H9 (cell line): ENCODE measurements at regions not wholly inside any gene's neighbourhood (a gene's known extent, or its start where the extent isn't known, plus 50 kb on each side); places are given as distances from the start of the nearest gene placed in this dataset.

Experiments
- DNase-seq: peaks from one replicate; pipeline ENCODE4 v3.0.0-alpha.2; 2017
- H2AFZ ChIP-seq: one replicate; pipeline ENCODE4 v1.6.1; 2013; ENCODE audit warnings: mild to moderate bottlenecking, low read length, control low read depth, moderate library complexity
- H2AK5ac ChIP-seq: 2 replicates; pipeline ENCODE4 v1.6.1; 2013; ENCODE audit warnings: low read length, control low read depth, mixed read lengths; ENCODE audit not compliant: insufficient read length
- H2BK120ac ChIP-seq: one replicate; pipeline ENCODE4 v1.6.1; 2013; ENCODE audit warnings: low read depth, mild to moderate bottlenecking, low read length, control low read depth, inconsistent platforms; ENCODE audit not compliant: poor library complexity, severe bottlenecking
- H2BK12ac ChIP-seq: 2 replicates; pipeline ENCODE4 v1.6.1; 2013; ENCODE audit warnings: low read length, control low read depth, mixed read lengths, low read depth; ENCODE audit not compliant: insufficient read length
- H2BK15ac ChIP-seq: 2 replicates; pipeline ENCODE4 v1.6.1; 2013; ENCODE audit warnings: low read depth, low read length, control low read depth
- H2BK20ac ChIP-seq: one replicate; pipeline ENCODE4 v1.6.1; 2013; ENCODE audit warnings: low read depth, mild to moderate bottlenecking, low read length, control low read depth, inconsistent platforms; ENCODE audit not compliant: poor library complexity, severe bottlenecking
- H2BK5ac ChIP-seq: 2 replicates; pipeline ENCODE4 v1.6.1; 2013; ENCODE audit warnings: low read length, control low read depth, mixed read lengths; ENCODE audit not compliant: insufficient read length
- H3K14ac ChIP-seq: 2 replicates; pipeline ENCODE4 v1.6.1; 2013; ENCODE audit warnings: low read length, control low read depth; ENCODE audit not compliant: insufficient read depth
- H3K18ac ChIP-seq: 2 replicates; pipeline ENCODE4 v1.6.1; 2013; ENCODE audit warnings: low read depth, mild to moderate bottlenecking, mixed read lengths, low read length, control low read depth; ENCODE audit not compliant: insufficient read length
- H3K23ac ChIP-seq: 2 replicates; pipeline ENCODE4 v1.6.1; 2013; ENCODE audit warnings: low read length, control low read depth, mixed read lengths, low read depth; ENCODE audit not compliant: insufficient read length
- H3K23me2 ChIP-seq: 2 replicates; pipeline ENCODE4 v1.6.1; 2013; ENCODE audit warnings: low read depth, mild to moderate bottlenecking, mixed read lengths, low read length, control low read depth; ENCODE audit not compliant: insufficient read length, poor library complexity, severe bottlenecking
- H3K27ac ChIP-seq: 2 replicates; pipeline ENCODE4 v1.5.1; 2013; ENCODE audit warnings: low read length, control low read depth, mixed read lengths, low read depth; ENCODE audit not compliant: insufficient read length
- H3K27me3 ChIP-seq: 2 replicates; pipeline ENCODE4 v1.6.1; 2013; ENCODE audit warnings: low read length, control low read depth, inconsistent platforms; ENCODE audit not compliant: insufficient read depth
- H3K4ac ChIP-seq: 2 replicates; pipeline ENCODE4 v1.6.1; 2013; ENCODE audit warnings: low read depth, mild to moderate bottlenecking, control low read depth, inconsistent platforms, low read length, moderate library complexity
- H3K4me1 ChIP-seq: 2 replicates; pipeline ENCODE4 v1.6.1; 2013; ENCODE audit warnings: low read length, control low read depth, inconsistent platforms; ENCODE audit not compliant: insufficient read depth
- H3K4me2 ChIP-seq: 2 replicates; pipeline ENCODE4 v1.6.1; 2013; ENCODE audit warnings: low read length, control low read depth, mixed read lengths; ENCODE audit not compliant: insufficient read length, insufficient read depth
- H3K56ac ChIP-seq: 2 replicates; pipeline ENCODE4 v1.6.1; 2013; ENCODE audit warnings: low read depth, mild to moderate bottlenecking, mixed read lengths, low read length, control low read depth; ENCODE audit not compliant: insufficient read length
- H3K79me1 ChIP-seq: 2 replicates; pipeline ENCODE4 v1.6.1; 2013; ENCODE audit warnings: low read depth, mild to moderate bottlenecking, moderate library complexity, low read length, control low read depth, inconsistent platforms; ENCODE audit not compliant: insufficient read depth, poor library complexity, severe bottlenecking
- H3K79me2 ChIP-seq: 2 replicates; pipeline ENCODE4 v1.6.1; 2013; ENCODE audit warnings: low read length, control low read depth, inconsistent platforms; ENCODE audit not compliant: insufficient read depth
- H3K9ac ChIP-seq: 2 replicates; pipeline ENCODE4 v1.6.1; 2013; ENCODE audit warnings: low read length, control low read depth, mixed read lengths; ENCODE audit not compliant: insufficient read length; ENCODE audit errors: extremely low read depth
- H3K9me3 ChIP-seq: one replicate; pipeline ENCODE4 v1.6.1; 2013; ENCODE audit warnings: low read depth, low read length, inconsistent platforms; ENCODE audit not compliant: control insufficient read depth
- H3T11ph ChIP-seq: one replicate; pipeline ENCODE4 v1.6.1; 2013; ENCODE audit warnings: mild to moderate bottlenecking, low read length, control low read depth, inconsistent platforms
- H4K20me1 ChIP-seq: one replicate; pipeline ENCODE4 v1.6.1; 2013; ENCODE audit not compliant: control insufficient read depth, insufficient read length, insufficient read depth
- H4K5ac ChIP-seq: 2 replicates; pipeline ENCODE4 v1.6.1; 2013; ENCODE audit warnings: low read depth, mild to moderate bottlenecking, mixed read lengths, low read length, control low read depth; ENCODE audit not compliant: insufficient read length
- H4K8ac ChIP-seq: replicated peaks from 2 replicates; pipeline ENCODE4 v1.6.1; 2013; ENCODE audit warnings: low read length, control low read depth, mixed read lengths, low read depth; ENCODE audit not compliant: insufficient read length
- H4K91ac ChIP-seq: 2 replicates; pipeline ENCODE4 v1.6.1; 2013; ENCODE audit warnings: low read depth, mild to moderate bottlenecking, moderate library complexity, mixed read lengths, low read length, control low read depth; ENCODE audit not compliant: insufficient read length
- H3K27ac Mint-ChIP-seq, 3 experiments: 2 replicates in 2 of 3; 3 replicates in 1 of 3; pipeline ENCODE4 v1.8.0; 2020 to 2021; ENCODE audit warnings: mixed read lengths in 3 of 3, mild to moderate bottlenecking in 1 of 3, moderate library complexity in 1 of 3
- H3K27me3 Mint-ChIP-seq: 2 replicates; pipeline ENCODE4 v1.8.0; 2021; ENCODE audit warnings: low read depth, mild to moderate bottlenecking, moderate library complexity, mixed read lengths
- H3K36me3 Mint-ChIP-seq, 3 experiments: 2 replicates in 2 of 3; 3 replicates in 1 of 3; pipeline ENCODE4 v1.8.0; 2020 to 2021; ENCODE audit warnings: low read depth in 3 of 3, mixed read lengths in 3 of 3; ENCODE audit not compliant: insufficient read depth in 1 of 3
- H3K4me1 Mint-ChIP-seq, 2 experiments: 2 replicates each; pipeline ENCODE4 v1.8.0; 2020; ENCODE audit warnings: mixed read lengths in 2 of 2
- H3K4me3 Mint-ChIP-seq, 2 experiments: 2 replicates in 1 of 2; 3 replicates in 1 of 2; pipeline ENCODE4 v1.8.0; 2020 to 2021; ENCODE audit warnings: mild to moderate bottlenecking in 2 of 2, mixed read lengths in 2 of 2, moderate library complexity in 1 of 2
- H3K9me3 Mint-ChIP-seq, 2 experiments: 2 replicates in 1 of 2; 3 replicates in 1 of 2; pipeline ENCODE4 v1.8.0; 2020; ENCODE audit warnings: mild to moderate bottlenecking in 2 of 2, mixed read lengths in 2 of 2, moderate library complexity in 1 of 2
- WGBS: extraction: QIAGEN DNeasy Blood & Tissue Kit; methylation state at CpG from one replicate; pipeline ENCODE4 v1.1.7; 2013; ENCODE audit warnings: missing lambda C conversion rate, low lambda C conversion rate, mixed read lengths; ENCODE audit not compliant: insufficient read length; ENCODE audit errors: extremely low coverage; 5-methylcytosine and 5-hydroxymethylcytosine counted together
- TF ChIP-seq, protein P1 (sequence below): fragments of 200-600 bp; sonication (generic); conservative IDR thresholded peaks from 3 replicates; pipeline ENCODE4 v1.8.0; 2021; ENCODE audit warnings: antibody characterized with exemption, mild to moderate bottlenecking

DNA sequence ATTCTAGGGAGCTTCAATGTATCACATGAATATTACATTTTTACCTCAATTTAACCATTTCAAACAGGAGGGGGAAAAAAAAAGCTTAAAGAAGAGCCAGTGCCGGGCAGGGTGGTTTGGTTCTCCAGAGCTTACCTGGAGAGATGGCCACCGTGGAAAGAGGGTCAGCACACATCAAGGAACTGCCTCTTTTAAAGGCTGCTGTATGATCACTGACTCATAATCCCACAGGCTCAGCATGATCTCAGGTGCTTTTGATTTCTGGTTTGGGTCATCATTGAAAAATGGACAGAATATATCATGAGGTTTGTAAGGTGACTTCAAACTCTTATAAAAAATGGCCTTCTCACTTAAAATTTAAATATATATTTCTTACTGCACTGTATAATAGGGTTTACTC lies 67.5 kb upstream of the MDFIC start:
- no peak overlapping the region for H3K27ac ChIP-seq
- no peak overlapping the region for H3K4me2 ChIP-seq
- no peaks in the 10 kb centered on the region for H3K79me1 ChIP-seq
- H3K23ac ChIP-seq, result no peak overlapping the region
- H4K8ac ChIP-seq, result no peak overlapping the region
- no peak overlapping the region for H4K5ac ChIP-seq
- no peaks in the 10 kb centered on the region for H3K27me3 ChIP-seq
- Mint-ChIP-seq H3K4me3 (no peak overlapping the region), H3K27ac (no peak overlapping the region), H3K27me3 (no peaks in the 10 kb centered on the region), H3K4me1 (peaks cover 13 to 27% of the 10 kb centered on the region in 2 experiments), H3K36me3 (no peaks in the 10 kb centered on the region), H3K9me3 (no peaks in the 10 kb centered on the region)
- H3K9ac ChIP-seq, result no peak overlapping the region
- no peak overlapping the region for H2AK5ac ChIP-seq
- no peak overlapping the region for H2BK20ac ChIP-seq
- no peaks in the 10 kb centered on the region for H3K23me2 ChIP-seq
- no peak overlapping the region for H3K18ac ChIP-seq
- peaks cover 4% of the 10 kb centered on the region for H3K4me1 ChIP-seq
- WGBS, result no CpG with 5 or more reads among the region's 2 CpGs
- H2BK12ac ChIP-seq, result no peak overlapping the region
- H3K9me3 ChIP-seq, result no peaks in the 10 kb centered on the region
- H4K20me1 ChIP-seq, result no peaks in the 10 kb centered on the region
- H2AFZ ChIP-seq, result no peak overlapping the region
- H2BK15ac ChIP-seq, result no peak overlapping the region
- no peak overlapping the region for H3K56ac ChIP-seq
- TF ChIP-seq, protein P1, sequence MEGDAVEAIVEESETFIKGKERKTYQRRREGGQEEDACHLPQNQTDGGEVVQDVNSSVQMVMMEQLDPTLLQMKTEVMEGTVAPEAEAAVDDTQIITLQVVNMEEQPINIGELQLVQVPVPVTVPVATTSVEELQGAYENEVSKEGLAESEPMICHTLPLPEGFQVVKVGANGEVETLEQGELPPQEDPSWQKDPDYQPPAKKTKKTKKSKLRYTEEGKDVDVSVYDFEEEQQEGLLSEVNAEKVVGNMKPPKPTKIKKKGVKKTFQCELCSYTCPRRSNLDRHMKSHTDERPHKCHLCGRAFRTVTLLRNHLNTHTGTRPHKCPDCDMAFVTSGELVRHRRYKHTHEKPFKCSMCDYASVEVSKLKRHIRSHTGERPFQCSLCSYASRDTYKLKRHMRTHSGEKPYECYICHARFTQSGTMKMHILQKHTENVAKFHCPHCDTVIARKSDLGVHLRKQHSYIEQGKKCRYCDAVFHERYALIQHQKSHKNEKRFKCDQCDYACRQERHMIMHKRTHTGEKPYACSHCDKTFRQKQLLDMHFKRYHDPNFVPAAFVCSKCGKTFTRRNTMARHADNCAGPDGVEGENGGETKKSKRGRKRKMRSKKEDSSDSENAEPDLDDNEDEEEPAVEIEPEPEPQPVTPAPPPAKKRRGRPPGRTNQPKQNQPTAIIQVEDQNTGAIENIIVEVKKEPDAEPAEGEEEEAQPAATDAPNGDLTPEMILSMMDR, result no peak
- H3K14ac ChIP-seq, result no peak overlapping the region
- H3K79me2 ChIP-seq, result no peaks in the 10 kb centered on the region
- no peak for DNase-seq
- H3K4ac ChIP-seq, result no peak overlapping the region
- no peak overlapping the region for H2BK5ac ChIP-seq
- no peak overlapping the region for H2BK120ac ChIP-seq
- H3T11ph ChIP-seq, result no peak overlapping the region
- H4K91ac ChIP-seq, result no peak overlapping the region
